Loucy (cell line): ENCODE measurements at regions not wholly inside any gene's neighbourhood (a gene's known extent, or its start where the extent isn't known, plus 50 kb on each side); places are given as distances from the start of the nearest gene placed in this dataset.
A peak's percentile ranks its signal among the peaks of the same experiment; 100 is the strongest.

Source experiments
- H2AFZ ChIP-seq: fragments of 200-600 bp; sonication (generic); 2 replicates; pipeline ENCODE4 v1.6.0; 2016; ENCODE audit warnings: antibody characterized with exemption, mild to moderate bottlenecking, low read length, moderate library complexity
- H3F3A ChIP-seq: fragments of 200-600 bp; 2 replicates; pipeline ENCODE4 v1.6.0; 2016; ENCODE audit warnings: antibody characterized with exemption, low read depth, mild to moderate bottlenecking
- H3K27me3 ChIP-seq: fragments of 200-600 bp; sonication (generic); 2 replicates; pipeline ENCODE4 v1.6.1; 2014; ENCODE audit warnings: low read length, mild to moderate bottlenecking; ENCODE audit not compliant: insufficient read depth, poor library complexity, severe bottlenecking
- H3K36me3 ChIP-seq: fragments of 200-600 bp; sonication (generic); 2 replicates; pipeline ENCODE4 v1.6.1; 2016; ENCODE audit warnings: low read length; ENCODE audit not compliant: insufficient read depth
- H3K4me1 ChIP-seq: fragments of 200-600 bp; sonication (generic); 2 replicates; pipeline ENCODE4 v1.5.1; 2014; ENCODE audit warnings: low read length, mild to moderate bottlenecking; ENCODE audit not compliant: insufficient read depth, poor library complexity, severe bottlenecking
- H3K4me2 ChIP-seq: fragments of 200-600 bp; sonication (generic); 2 replicates; pipeline ENCODE4 v1.6.0; 2014; ENCODE audit warnings: antibody characterized with exemption, low read length, low read depth, mild to moderate bottlenecking; ENCODE audit not compliant: poor library complexity, severe bottlenecking
- H3K4me3 ChIP-seq: fragments of 200-600 bp; sonication (generic); 2 replicates; pipeline ENCODE4 v1.5.1; 2014; ENCODE audit warnings: low read length, mild to moderate bottlenecking, mixed read lengths; ENCODE audit not compliant: poor library complexity, severe bottlenecking
- H3K79me2 ChIP-seq: fragments of 200-600 bp; sonication (generic); 2 replicates; pipeline ENCODE4 v1.6.1; 2014; ENCODE audit warnings: low read length; ENCODE audit not compliant: insufficient read depth
- H3K9ac ChIP-seq: fragments of 200-600 bp; sonication (generic); 2 replicates; pipeline ENCODE4 v1.6.0; 2014; ENCODE audit warnings: mild to moderate bottlenecking, low read depth, low read length, moderate library complexity; ENCODE audit not compliant: poor library complexity, severe bottlenecking
- H3K9me2 ChIP-seq: fragments of 200-600 bp; sonication (generic); replicated peaks from 2 replicates; pipeline ENCODE4 v1.6.1; 2016; ENCODE audit warnings: low read depth, low read length, mixed read lengths
- H3K9me3 ChIP-seq: fragments of 200-600 bp; sonication (generic); 2 replicates; pipeline ENCODE4 v1.6.1; 2014; ENCODE audit warnings: mild to moderate bottlenecking, antibody characterized with exemption, low read length, low read depth; ENCODE audit not compliant: insufficient read depth
- H4K20me1 ChIP-seq: fragments of 200-600 bp; sonication (generic); 2 replicates; pipeline ENCODE4 v1.6.0; 2014; ENCODE audit warnings: antibody characterized with exemption, low read length, mild to moderate bottlenecking; ENCODE audit not compliant: insufficient read depth, poor library complexity, severe bottlenecking
- EZH2phosphoT487 ChIP-seq: fragments of 200-600 bp; IDR thresholded peaks from 2 replicates; pipeline ENCODE4 v1.6.1; 2018; ENCODE audit warnings: antibody characterized with exemption, mild to moderate bottlenecking, moderate library complexity, borderline replicate concordance
- TF ChIP-seq, protein P1 (sequence below): fragments of 200-600 bp; sonication (generic); conservative IDR thresholded peaks from 2 replicates; pipeline ENCODE4 v1.5.1; 2014; ENCODE audit warnings: mild to moderate bottlenecking, antibody characterized with exemption, low read length

DNA sequence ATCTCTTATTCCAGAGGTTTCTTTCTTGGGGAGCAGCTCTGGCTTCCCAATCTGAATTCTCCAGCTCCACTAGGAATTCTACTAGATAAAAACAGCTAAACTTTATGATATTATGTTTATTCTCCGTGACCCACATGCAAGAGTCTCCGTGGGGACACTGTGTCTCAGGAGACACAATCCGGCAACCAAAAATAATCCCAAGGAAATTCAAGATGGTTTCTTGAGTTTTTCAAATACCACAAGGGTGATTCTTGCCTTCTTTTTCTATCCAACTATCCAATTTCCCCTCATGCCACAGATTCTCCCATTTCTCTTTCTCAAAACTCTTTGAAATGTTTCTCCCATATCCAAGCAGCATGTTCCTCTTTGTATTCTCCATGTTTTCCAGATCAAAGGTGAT lies 103.1 kb downstream of the FAS start:
- H3K4me1 ChIP-seq, result no peaks in the 10 kb centered on the region
- H3K4me2 ChIP-seq, result no peak overlapping the region
- no peak overlapping the region for H3K4me3 ChIP-seq

DNA sequence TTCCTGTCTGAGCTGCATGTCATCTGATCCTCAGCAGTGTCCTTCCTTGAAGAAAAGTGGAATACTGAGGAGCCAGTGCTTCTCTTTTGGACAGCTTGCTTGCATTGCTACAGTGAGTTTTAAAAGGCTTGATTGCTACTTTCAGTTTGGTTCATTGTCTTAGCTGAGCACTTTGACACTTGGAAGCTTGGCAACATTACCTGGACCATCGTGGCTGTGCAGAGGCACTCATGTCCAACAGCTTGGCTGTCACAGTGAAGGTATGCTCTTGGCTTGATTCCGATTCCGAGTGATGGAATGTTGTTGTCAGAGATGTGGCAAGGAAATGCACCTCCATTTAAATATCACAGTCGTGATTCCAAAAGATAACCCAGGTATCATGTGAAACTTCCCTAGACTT lies 102.4 kb downstream of the FAS start:
- Histone ChIP-seq H3K9me3 (no peaks in the 10 kb centered on the region), H3K4me2 (no peak overlapping the region), H3K4me1 (no peaks in the 10 kb centered on the region), H3K79me2 (no peaks in the 10 kb centered on the region), H3K27me3 (no peaks in the 10 kb centered on the region), H4K20me1 (no peaks in the 10 kb centered on the region), H3K9me2 (no peaks in the 10 kb centered on the region), H3K4me3 (no peak overlapping the region), H3F3A (no peaks in the 10 kb centered on the region), H3K9ac (no peak overlapping the region), H2AFZ (peak overlapping the region; percentile 29; the same call in 1 of the 2 replicates), H3K36me3 (no peaks in the 10 kb centered on the region)
- TF ChIP-seq, protein P1, sequence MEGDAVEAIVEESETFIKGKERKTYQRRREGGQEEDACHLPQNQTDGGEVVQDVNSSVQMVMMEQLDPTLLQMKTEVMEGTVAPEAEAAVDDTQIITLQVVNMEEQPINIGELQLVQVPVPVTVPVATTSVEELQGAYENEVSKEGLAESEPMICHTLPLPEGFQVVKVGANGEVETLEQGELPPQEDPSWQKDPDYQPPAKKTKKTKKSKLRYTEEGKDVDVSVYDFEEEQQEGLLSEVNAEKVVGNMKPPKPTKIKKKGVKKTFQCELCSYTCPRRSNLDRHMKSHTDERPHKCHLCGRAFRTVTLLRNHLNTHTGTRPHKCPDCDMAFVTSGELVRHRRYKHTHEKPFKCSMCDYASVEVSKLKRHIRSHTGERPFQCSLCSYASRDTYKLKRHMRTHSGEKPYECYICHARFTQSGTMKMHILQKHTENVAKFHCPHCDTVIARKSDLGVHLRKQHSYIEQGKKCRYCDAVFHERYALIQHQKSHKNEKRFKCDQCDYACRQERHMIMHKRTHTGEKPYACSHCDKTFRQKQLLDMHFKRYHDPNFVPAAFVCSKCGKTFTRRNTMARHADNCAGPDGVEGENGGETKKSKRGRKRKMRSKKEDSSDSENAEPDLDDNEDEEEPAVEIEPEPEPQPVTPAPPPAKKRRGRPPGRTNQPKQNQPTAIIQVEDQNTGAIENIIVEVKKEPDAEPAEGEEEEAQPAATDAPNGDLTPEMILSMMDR, result no peak
- TF ChIP-seq EZH2phosphoT487, result no peak

More for the DNA sequence above, 103.1 kb downstream of the FAS start:
- H3K27me3 ChIP-seq, result no peaks in the 10 kb centered on the region
- H4K20me1 ChIP-seq, result no peaks in the 10 kb centered on the region
- TF ChIP-seq EZH2phosphoT487, result no peak
- TF ChIP-seq, protein P1, result no peak
- H3K9me2 ChIP-seq, result no peaks in the 10 kb centered on the region
- no peaks in the 10 kb centered on the region for H3K79me2 ChIP-seq
- no peaks in the 10 kb centered on the region for H3F3A ChIP-seq
- H3K36me3 ChIP-seq, result no peaks in the 10 kb centered on the region
- no peak overlapping the region for H2AFZ ChIP-seq
- no peaks in the 10 kb centered on the region for H3K9me3 ChIP-seq
- no peak overlapping the region for H3K9ac ChIP-seq

DNA sequence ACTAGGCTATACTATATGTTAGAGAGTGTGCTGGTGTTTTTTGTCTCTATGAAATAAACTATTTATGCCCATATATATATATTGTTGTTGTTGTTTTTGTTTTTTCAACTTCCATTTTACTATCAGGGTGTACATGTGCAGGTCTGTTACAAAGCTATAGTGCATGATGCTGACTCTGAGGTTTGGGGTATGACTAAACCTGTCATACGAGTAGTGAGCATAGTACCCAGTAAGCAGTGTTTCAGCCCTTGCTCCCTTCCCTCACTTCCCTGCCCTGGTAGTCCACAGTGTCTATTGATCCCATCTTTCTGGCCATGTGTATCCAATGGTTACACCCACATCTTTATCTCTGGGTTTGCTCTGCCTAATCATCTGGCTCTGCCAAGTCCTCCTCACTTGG lies 101.8 kb downstream of the FAS start:
- H3K4me1 ChIP-seq, result no peaks in the 10 kb centered on the region
- no peaks in the 10 kb centered on the region for H3K36me3 ChIP-seq
- TF ChIP-seq, protein P1, result no peak
- TF ChIP-seq EZH2phosphoT487, result no peak
- H3K79me2 ChIP-seq, result no peaks in the 10 kb centered on the region
- no peaks in the 10 kb centered on the region for H3K9me3 ChIP-seq
- no peak overlapping the region for H3K4me2 ChIP-seq
- H4K20me1 ChIP-seq, result no peaks in the 10 kb centered on the region
- H3F3A ChIP-seq, result no peaks in the 10 kb centered on the region
- H3K9ac ChIP-seq, result no peak overlapping the region
- H2AFZ ChIP-seq, result peak overlapping the region; percentile 29; the same call in 1 of the 2 replicates
- no peaks in the 10 kb centered on the region for H3K9me2 ChIP-seq
- H3K4me3 ChIP-seq, result no peak overlapping the region
- no peaks in the 10 kb centered on the region for H3K27me3 ChIP-seq
